ENCODE measurements at regions not wholly inside any gene's neighbourhood (a gene's known extent, or its start where the extent isn't known, plus 50 kb on each side); places are given as distances from the start of the nearest gene placed in this dataset.

DNA sequence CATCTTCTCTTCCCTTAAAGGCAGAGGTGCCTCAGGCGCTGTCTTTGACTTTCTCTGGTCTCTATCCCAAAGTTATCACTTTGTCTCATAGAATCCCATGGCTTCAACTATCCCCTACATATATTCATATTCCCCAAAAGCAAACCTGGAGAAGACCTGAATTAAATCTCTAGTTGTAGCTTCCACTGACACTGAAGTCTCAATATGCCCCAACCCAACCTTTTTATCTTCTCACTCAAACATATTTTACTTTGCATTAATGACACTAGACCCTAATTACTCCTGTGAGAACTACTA is 354.5 kb upstream of the DUSP10 start:
- no peak for DNase-seq (ENCODE audit: low read depth in 1 of 2, low spot score in 2 of 2)
- H3K23me2 ChIP-seq (ENCODE audit: low read depth, low read length), result no peaks in the 10 kb centered on the region
- H4K8ac ChIP-seq (ENCODE audit: extremely low read depth, insufficient read depth, low read length), result no peak overlapping the region
- H2BK5ac ChIP-seq (ENCODE audit: low read depth, low read length), result no peak overlapping the region
- H3K18ac ChIP-seq (ENCODE audit: extremely low read depth, low read length), result no peak overlapping the region
- no peak overlapping the region for H3K4ac ChIP-seq (replicated peaks; ENCODE audit: insufficient read length, low read depth, low read length)
- H2BK20ac ChIP-seq (ENCODE audit: low read length), result no peak overlapping the region
- no peaks in the 10 kb centered on the region for H3K27me3 ChIP-seq (replicated peaks in 1 of 4; ENCODE audit: control insufficient read depth in 3 of 4, extremely low read depth in 1 of 4, insufficient read depth in 3 of 4, low read length in 3 of 4)
- no peaks in the 10 kb centered on the region for H3K9me3 ChIP-seq (ENCODE audit: insufficient read depth in 2 of 2, low read depth in 1 of 2, low read length in 1 of 2)
- no peak overlapping the region for H3K56ac ChIP-seq (replicated peaks; ENCODE audit: insufficient read length, low read depth, low read length)
- H3K23ac ChIP-seq (ENCODE audit: insufficient read length), result no peak overlapping the region
- no peak overlapping the region for H3K9ac ChIP-seq (replicated peaks in 1 of 4; ENCODE audit: extremely low read depth in 1 of 4, low read depth in 3 of 4, low read length in 3 of 4)
- POLR2A ChIA-PET (ENCODE audit: partially characterized antibody), result interaction anchor here (0.9 kb wide), 1 partner anchor 10 kb away, joined by 3 read pairs; no protein-coding TSS in a partner anchor
- H4K20me1 ChIP-seq (replicated peaks in 1 of 2; ENCODE audit: control insufficient read depth in 1 of 2, insufficient read depth in 2 of 2, low read length in 2 of 2), result no peaks in the 10 kb centered on the region
- H2AFZ ChIP-seq (ENCODE audit: low read length), result no peak overlapping the region
- no peak overlapping the region for H4K91ac ChIP-seq (replicated peaks; ENCODE audit: insufficient read length, low read length)
- H3K27ac ChIP-seq (ENCODE audit: low read depth, low read length), result no peak overlapping the region
- no peak for FAIRE-seq
- CTCF ChIA-PET (ENCODE audit: partially characterized antibody), result interaction anchor here (0.6 to 4.5 kb wide), 42 partner anchors 9 to 641 kb away, joined by 3 to 48 read pairs (median 4); no protein-coding TSS in a partner anchor
- H3K14ac ChIP-seq (ENCODE audit: insufficient read length), result no peak overlapping the region
- no peaks in the 10 kb centered on the region for H3K79me2 ChIP-seq (ENCODE audit: control insufficient read depth in 1 of 2, insufficient read depth in 2 of 2, low read length in 2 of 2)
- H3K4me3 ChIP-seq (ENCODE audit: extremely low read depth in 1 of 4, insufficient read depth in 2 of 4, low read depth in 3 of 4, low read length in 4 of 4), result no peak overlapping the region
- no peak overlapping the region for H4K5ac ChIP-seq (ENCODE audit: insufficient read length, low read depth, low read length)
- no peaks in the 10 kb centered on the region for H3K36me3 ChIP-seq (ENCODE audit: control insufficient read depth in 2 of 4, insufficient read depth in 4 of 4, low read length in 3 of 4)
- no peak overlapping the region for H2AK5ac ChIP-seq (ENCODE audit: low read depth, low read length)
- peaks cover 0 to 9% (median 8%) of the 10 kb centered on the region in 4 experiments; a peak in 2 of 7 replicates for H3K4me1 ChIP-seq (replicated peaks in 1 of 4; ENCODE audit: control insufficient read depth in 3 of 4, insufficient read depth in 4 of 4, low read length in 3 of 4)
- H3K79me1 ChIP-seq (ENCODE audit: low read depth, low read length), result no peaks in the 10 kb centered on the region
- 45% methylated on average over 1 of the region's 1 CpG; no CpG with 5 or more reads in 1 of the 2 experiments for WGBS, 2 experiments (ENCODE audit: extremely low coverage in 1 of 2, insufficient coverage in 1 of 2, insufficient read length in 1 of 2, insufficient replicate concordance in 2 of 2, low coverage in 1 of 2, low lambda C conversion rate in 2 of 2, missing lambda C conversion rate in 1 of 2)
- TF ChIP-seq RXRA (IDR thresholded peaks at IDR 0.05; ENCODE audit: insufficient read depth, low read depth, low read length) (no peak), CEBPB (IDR thresholded peaks at IDR 0.05; ENCODE audit: low read depth, low read length) (no peak), CTBP2 (IDR thresholded peaks at IDR 0.05; ENCODE audit: borderline replicate concordance, insufficient read depth, insufficient read length, low read length) (no peak), JUND (IDR thresholded peaks at IDR 0.05; ENCODE audit: low read length) (no peak), HDAC6 (IDR thresholded peaks at IDR 0.05; ENCODE audit: low read depth, low read length) (no peak), SP2 (IDR thresholded peaks at IDR 0.05; ENCODE audit: low read length) (no peak)
- TF ChIP-seq, protein P1, sequence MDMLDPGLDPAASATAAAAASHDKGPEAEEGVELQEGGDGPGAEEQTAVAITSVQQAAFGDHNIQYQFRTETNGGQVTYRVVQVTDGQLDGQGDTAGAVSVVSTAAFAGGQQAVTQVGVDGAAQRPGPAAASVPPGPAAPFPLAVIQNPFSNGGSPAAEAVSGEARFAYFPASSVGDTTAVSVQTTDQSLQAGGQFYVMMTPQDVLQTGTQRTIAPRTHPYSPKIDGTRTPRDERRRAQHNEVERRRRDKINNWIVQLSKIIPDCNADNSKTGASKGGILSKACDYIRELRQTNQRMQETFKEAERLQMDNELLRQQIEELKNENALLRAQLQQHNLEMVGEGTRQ (IDR thresholded peaks at IDR 0.05; ENCODE audit: low read length), result no peak
- H2BK12ac ChIP-seq (ENCODE audit: low read depth, low read length), result no peak overlapping the region
- no peak overlapping the region for H2BK120ac ChIP-seq (replicated peaks; ENCODE audit: low read depth, low read length)
- H3K4me2 ChIP-seq (ENCODE audit: insufficient read depth in 1 of 2, low read depth in 2 of 2, low read length in 2 of 2), result no peak overlapping the region
- no peak overlapping the region for H2BK15ac ChIP-seq (ENCODE audit: low read length)

Data from H1 (cell line).